Occipital lobe (tissue), 1 donor: ENCODE measurements at regions not wholly inside any gene's neighbourhood (a gene's known extent, or its start where the extent isn't known, plus 50 kb on each side); places are given as distances from the start of the nearest gene placed in this dataset.

ENCODE experiments used
- DNase-seq: peaks from one replicate; lab custom pipeline; 2025; lab: John Stamatoyannopoulos, UW

GRCh38 chr11:37525336-37525735, 927.3 kb upstream of the RAG2 start:
- no peak for DNase-seq

- DNase-seq, result no peak
These were observed 921.7 kb upstream of the RAG2 start for GRCh38 chr11:37519781-37520180.

- DNase-seq, result no peak
These were observed 914.2 kb upstream of the RAG2 start for GRCh38 chr11:37512156-37512780.

GRCh38 chr11:37511425-37511933, 913.4 kb upstream of the RAG2 start:
- DNase-seq, result no peak

GRCh38 chr11:37509506-37509905, 911.5 kb upstream of the RAG2 start:
- no peak for DNase-seq

GRCh38 chr11:37506531-37506930, 908.5 kb upstream of the RAG2 start:
- no peak for DNase-seq

- DNase-seq, result no peak
These were observed 907.4 kb upstream of the RAG2 start for GRCh38 chr11:37505406-37505805.

GRCh38 chr11:37504921-37505320, 906.9 kb upstream of the RAG2 start:
- DNase-seq, result no peak

GRCh38 chr11:37504060-37504611, 906.1 kb upstream of the RAG2 start:
- DNase-seq, result no peak

- no peak for DNase-seq
These were observed 905.5 kb upstream of the RAG2 start for GRCh38 chr11:37503411-37504059.

- DNase-seq, result no peak
These were observed 904.2 kb upstream of the RAG2 start for GRCh38 chr11:37502202-37502601.

GRCh38 chr11:37500425-37500824, 902.4 kb upstream of the RAG2 start:
- no peak for DNase-seq

GRCh38 chr11:37497326-37497725, 899.3 kb upstream of the RAG2 start:
- no peak for DNase-seq

- DNase-seq, result no peak
These were observed 898.2 kb upstream of the RAG2 start for GRCh38 chr11:37496201-37496600.

- DNase-seq, result no peak
These were observed 886.3 kb upstream of the RAG2 start for GRCh38 chr11:37484298-37484697.

GRCh38 chr11:37483761-37484160, 885.7 kb upstream of the RAG2 start:
- no peak for DNase-seq

GRCh38 chr11:37474889-37475288, 876.9 kb upstream of the RAG2 start:
- DNase-seq, result no peak

GRCh38 chr11:37468344-37468743, 870.3 kb upstream of the RAG2 start:
- DNase-seq, result no peak

- no peak for DNase-seq
These were observed 867.2 kb upstream of the RAG2 start for GRCh38 chr11:37465221-37465620.

- no peak for DNase-seq
These were observed 861.4 kb upstream of the RAG2 start for GRCh38 chr11:37459456-37459855.

- DNase-seq, result no peak
These were observed 858.7 kb upstream of the RAG2 start for GRCh38 chr11:37456746-37457145.

GRCh38 chr11:37451903-37452302, 853.9 kb upstream of the RAG2 start:
- no peak for DNase-seq

GRCh38 chr11:37450613-37451012, 852.6 kb upstream of the RAG2 start:
- DNase-seq, result no peak
